ENCODE measurements at regions not wholly inside any gene's neighbourhood (a gene's known extent, or its start where the extent isn't known, plus 50 kb on each side); places are given as distances from the start of the nearest gene placed in this dataset.

- no peak for TF ChIP-seq CTCF (IDR thresholded peaks at IDR 0.05)
- no peak for TF ChIP-seq POLR2A (IDR thresholded peaks at IDR 0.05)
These were observed 50.5 kb upstream of the TSKU start for GRCh38 chr11:76732643-76733042.

Data from right lobe of liver (tissue), 4 donors.